Esophagus squamous epithelium (tissue), 4 donors: ENCODE measurements at regions not wholly inside any gene's neighbourhood (a gene's known extent, or its start where the extent isn't known, plus 50 kb on each side); places are given as distances from the start of the nearest gene placed in this dataset.

Experiments used
- POLR2A ChIP-seq, 4 donors: fragments of 450-650 bp; IDR thresholded peaks; one replicate each; pipeline ENCODE4 v1.6.1; 2017; ENCODE audit warnings: antibody characterized with exemption in 4 of 4, mild to moderate bottlenecking in 4 of 4, moderate library complexity in 3 of 4
- TF ChIP-seq, protein P1 (sequence below), 6 experiments: fragments of 450-650 bp in 4 of 6; fragments of 200-600 bp in 2 of 6; sonication (generic) in 2 of 6; IDR thresholded peaks; one replicate each; pipeline ENCODE4 v1.5.1; 2016 to 2019; ENCODE audit warnings: antibody characterized with exemption in 6 of 6, mild to moderate bottlenecking in 4 of 6, moderate library complexity in 4 of 6

DNA sequence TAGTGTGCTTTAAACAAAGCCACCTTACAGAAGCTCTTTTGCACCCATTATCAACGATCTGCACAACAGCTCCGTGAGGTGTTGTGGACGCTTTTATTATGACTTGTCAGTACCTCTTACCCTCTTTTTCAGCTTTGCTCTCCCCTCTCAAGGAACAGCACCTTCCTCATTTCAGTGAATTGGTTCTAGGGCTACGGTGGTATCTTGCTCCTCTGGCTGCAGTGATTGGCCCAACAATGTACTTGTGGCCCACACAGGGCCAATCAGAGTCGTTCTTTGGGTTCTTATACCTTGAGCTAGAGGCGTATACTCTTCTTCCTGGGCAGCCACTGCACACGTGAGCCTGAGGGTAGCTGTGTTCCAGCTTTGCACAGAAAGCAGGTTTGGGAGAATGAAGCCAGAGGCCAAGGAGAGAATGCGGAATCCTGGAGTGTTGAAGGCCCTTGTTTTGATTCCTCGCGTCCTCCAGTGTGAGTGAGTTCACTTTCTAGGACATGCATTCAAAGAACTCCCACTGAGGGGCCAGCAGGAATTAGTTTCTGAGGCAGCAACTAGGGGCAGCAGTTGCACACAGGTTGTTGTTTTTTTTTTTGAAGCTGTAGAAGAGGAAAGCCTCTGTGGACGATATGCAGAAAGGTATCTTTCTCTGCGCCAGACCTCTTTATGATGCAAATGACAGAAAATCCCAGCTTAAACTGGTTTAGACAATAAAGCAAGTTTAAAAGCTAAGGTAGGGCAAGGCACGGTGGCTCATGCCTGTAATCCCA lies 49.8 kb upstream of the PDZD8 start:
- TF ChIP-seq, protein P1, sequence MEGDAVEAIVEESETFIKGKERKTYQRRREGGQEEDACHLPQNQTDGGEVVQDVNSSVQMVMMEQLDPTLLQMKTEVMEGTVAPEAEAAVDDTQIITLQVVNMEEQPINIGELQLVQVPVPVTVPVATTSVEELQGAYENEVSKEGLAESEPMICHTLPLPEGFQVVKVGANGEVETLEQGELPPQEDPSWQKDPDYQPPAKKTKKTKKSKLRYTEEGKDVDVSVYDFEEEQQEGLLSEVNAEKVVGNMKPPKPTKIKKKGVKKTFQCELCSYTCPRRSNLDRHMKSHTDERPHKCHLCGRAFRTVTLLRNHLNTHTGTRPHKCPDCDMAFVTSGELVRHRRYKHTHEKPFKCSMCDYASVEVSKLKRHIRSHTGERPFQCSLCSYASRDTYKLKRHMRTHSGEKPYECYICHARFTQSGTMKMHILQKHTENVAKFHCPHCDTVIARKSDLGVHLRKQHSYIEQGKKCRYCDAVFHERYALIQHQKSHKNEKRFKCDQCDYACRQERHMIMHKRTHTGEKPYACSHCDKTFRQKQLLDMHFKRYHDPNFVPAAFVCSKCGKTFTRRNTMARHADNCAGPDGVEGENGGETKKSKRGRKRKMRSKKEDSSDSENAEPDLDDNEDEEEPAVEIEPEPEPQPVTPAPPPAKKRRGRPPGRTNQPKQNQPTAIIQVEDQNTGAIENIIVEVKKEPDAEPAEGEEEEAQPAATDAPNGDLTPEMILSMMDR (IDR thresholded peaks at IDR 0.05): no peak
- no peak for TF ChIP-seq POLR2A (IDR thresholded peaks at IDR 0.05)
